ENCODE measurements at regions not wholly inside any gene's neighbourhood (a gene's known extent, or its start where the extent isn't known, plus 50 kb on each side); places are given as distances from the start of the nearest gene placed in this dataset.
"Not testable (repeated sequence)": the region's sequence is repeated elsewhere in the genome, so short reads cannot be mapped to it uniquely, and the experiment has no call there.

DNA sequence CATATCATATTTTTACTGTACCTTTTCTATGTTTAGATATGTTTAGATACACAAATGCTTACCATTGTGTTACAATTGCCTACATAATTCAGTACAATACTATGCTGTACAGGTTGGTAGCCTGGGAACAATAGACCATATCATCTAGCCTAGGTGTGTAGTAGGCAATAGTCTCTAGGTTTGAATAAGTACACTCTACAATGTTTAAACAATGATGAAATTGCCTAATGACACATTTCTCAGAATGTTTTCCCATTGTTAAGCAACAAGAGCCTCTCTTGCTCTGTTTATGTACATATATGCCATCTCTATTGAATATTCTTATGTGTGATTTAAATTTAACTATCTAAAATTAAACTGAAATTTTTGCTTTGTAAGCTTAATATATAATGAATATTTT is 209.6 kb upstream of the ST8SIA4 start:
- Histone ChIP-seq H3K27me3 (ENCODE audit: low read depth) (no peaks in the 10 kb centered on the region), H3K36me3 (replicated peaks) (no peaks in the 10 kb centered on the region), H3K4me1 (no peaks in the 10 kb centered on the region), H3K4me3 (no peak overlapping the region), H3K9me3 (no peaks in the 10 kb centered on the region)
- in situ Hi-C loops (cut with MboI; ENCODE audit: low sequenced_read_pairs) = no loop called here
- DNase-seq (ENCODE audit: low spot score in 2 of 2) = no peak

DNA sequence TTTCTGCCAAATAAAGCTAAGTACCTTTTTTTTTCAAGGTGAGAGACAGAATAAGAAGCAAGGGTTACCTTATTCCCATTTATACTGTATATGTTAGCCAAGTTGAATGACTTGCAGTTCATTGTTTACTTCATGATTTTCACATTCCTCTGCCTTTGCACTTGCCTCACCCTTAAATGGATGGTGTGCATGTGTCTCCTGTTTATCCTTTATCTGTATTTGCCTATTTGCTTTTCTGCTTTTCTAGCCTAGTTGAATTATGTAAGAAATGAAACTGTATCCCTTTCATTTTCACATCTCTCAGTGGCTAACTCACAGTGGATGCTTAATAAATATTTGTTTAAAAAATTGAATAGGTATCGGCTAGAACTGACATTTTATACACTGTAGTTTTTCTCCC is 200.8 kb upstream of the ST8SIA4 start:
- no peaks in the 10 kb centered on the region for H3K4me1 ChIP-seq
- H3K27me3 ChIP-seq (ENCODE audit: low read depth) = no peaks in the 10 kb centered on the region
- H3K9me3 ChIP-seq = no peaks in the 10 kb centered on the region
- no peak for DNase-seq (ENCODE audit: low spot score in 2 of 2)
- no peak overlapping the region for H3K4me3 ChIP-seq
- no peaks in the 10 kb centered on the region for H3K36me3 ChIP-seq (replicated peaks)
- in situ Hi-C loops (cut with MboI; ENCODE audit: low sequenced_read_pairs) = no loop called here

DNA sequence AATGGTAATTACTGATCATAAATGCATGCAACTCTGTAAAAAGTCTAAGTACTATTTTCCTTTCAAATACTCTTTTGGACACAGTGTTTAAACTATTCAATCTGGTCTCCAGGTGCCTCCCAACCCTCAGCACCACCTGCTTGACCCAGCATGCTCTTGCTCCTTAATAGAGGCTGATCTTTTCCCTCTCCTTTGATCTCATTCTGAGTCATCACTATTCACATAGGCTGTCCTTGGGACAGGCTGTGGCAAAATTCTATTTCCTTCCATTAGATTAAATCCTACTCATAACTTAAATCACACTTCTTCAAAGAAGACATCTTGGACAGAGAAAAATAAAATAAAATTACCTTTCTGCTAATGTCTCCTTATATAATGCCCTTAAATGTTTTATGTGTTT is 199.4 kb upstream of the ST8SIA4 start:
- H3K4me1 ChIP-seq = no peaks in the 10 kb centered on the region
- in situ Hi-C loops (cut with MboI; ENCODE audit: low sequenced_read_pairs) = no loop called here
- no peaks in the 10 kb centered on the region for H3K27me3 ChIP-seq (ENCODE audit: low read depth)
- no peak for DNase-seq (ENCODE audit: low spot score in 2 of 2)
- H3K9me3 ChIP-seq = no peaks in the 10 kb centered on the region
- H3K36me3 ChIP-seq (replicated peaks) = no peaks in the 10 kb centered on the region
- H3K4me3 ChIP-seq = no peak overlapping the region

DNA sequence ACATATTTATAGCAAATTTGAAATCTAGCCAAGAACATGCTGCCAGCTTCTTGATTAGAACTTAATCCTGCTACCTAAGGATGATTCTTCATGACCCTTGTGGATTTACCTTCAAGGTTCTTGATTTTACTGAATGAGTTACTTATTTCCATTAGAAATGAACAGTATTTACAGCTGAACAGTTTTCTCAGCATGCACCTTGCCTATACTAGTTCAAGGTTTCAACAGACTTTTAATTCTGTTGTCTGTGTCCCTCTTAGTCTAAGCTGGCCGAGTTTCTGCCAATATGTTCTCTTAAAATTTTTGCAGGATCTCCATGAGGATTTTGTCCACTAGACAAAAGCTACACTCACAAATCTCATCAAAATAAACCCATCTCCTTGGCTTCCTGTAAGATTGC is 188.8 kb upstream of the ST8SIA4 start:
- no peaks in the 10 kb centered on the region for H3K9me3 ChIP-seq
- H3K4me3 ChIP-seq = no peak overlapping the region
- no peaks in the 10 kb centered on the region for H3K36me3 ChIP-seq (replicated peaks)
- no peaks in the 10 kb centered on the region for H3K27me3 ChIP-seq (ENCODE audit: low read depth)
- no peak for DNase-seq (ENCODE audit: low spot score in 2 of 2)
- no peaks in the 10 kb centered on the region for H3K4me1 ChIP-seq
- in situ Hi-C loops (cut with MboI; ENCODE audit: low sequenced_read_pairs) = no loop called here

DNA sequence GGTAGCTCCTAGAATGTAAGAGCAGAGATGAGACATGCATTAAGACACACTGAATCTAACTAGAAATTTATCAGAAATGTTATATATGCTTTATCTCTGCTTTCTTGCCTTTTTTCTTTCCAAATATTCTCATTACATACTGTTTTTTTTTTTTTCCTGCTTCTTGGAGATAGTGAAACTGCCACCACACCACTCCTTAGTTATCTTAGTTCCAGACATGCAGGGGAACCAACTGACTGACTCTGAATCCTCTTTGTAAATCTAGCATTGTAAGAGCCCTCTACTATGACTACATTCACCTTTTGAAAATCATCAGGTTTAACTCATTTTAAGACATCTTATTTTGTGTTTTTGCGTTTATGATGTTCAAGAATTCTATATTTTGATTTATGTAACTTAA is 181.3 kb upstream of the ST8SIA4 start:
- no peak for DNase-seq (ENCODE audit: low spot score in 2 of 2)
- Histone ChIP-seq H3K36me3 (replicated peaks) (no peaks in the 10 kb centered on the region), H3K27me3 (ENCODE audit: low read depth) (no peaks in the 10 kb centered on the region), H3K4me3 (no peak overlapping the region), H3K9me3 (no peaks in the 10 kb centered on the region), H3K4me1 (no peaks in the 10 kb centered on the region)
- in situ Hi-C loops (cut with MboI; ENCODE audit: low sequenced_read_pairs) = no loop called here

DNA sequence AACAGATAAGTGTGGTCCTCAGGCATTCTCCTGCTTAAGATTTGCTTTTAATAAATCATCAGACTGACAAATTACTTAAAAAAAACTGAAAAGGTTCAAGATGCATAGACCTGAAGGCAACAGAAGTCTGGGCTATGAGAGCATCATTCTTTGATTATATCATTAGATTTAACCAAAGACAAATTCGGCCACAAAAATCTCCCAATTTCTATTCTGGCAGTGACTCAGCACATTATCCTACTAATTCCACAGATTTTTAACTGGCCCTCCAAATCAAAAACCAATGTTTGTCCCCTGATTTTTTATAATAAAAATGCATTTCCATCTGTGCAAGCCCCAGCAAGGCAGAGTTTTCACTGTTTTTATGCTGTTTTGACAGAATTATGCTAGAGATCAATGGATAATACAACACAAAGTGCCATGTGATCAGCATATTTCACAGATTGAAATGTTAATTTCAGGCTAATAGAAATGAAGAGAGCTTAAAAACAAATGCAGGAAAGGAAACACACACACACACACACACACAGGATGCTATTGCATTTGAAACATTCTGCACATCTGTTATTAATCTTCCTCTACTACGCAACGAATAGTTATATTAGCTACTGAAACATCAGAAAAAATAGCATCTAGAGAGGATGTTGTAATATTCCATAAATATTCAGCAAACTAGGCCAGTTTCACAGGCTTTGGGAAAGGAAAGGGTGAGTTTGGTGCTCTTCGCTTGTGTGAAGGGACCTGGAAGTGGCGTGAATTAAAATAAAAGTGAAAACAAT is 177.6 kb upstream of the ST8SIA4 start:
- H3K9me3 ChIP-seq = no peaks in the 10 kb centered on the region
- DNase-seq (ENCODE audit: low spot score in 2 of 2) = no peak
- in situ Hi-C loops (cut with MboI; ENCODE audit: low sequenced_read_pairs) = no loop called here

DNA sequence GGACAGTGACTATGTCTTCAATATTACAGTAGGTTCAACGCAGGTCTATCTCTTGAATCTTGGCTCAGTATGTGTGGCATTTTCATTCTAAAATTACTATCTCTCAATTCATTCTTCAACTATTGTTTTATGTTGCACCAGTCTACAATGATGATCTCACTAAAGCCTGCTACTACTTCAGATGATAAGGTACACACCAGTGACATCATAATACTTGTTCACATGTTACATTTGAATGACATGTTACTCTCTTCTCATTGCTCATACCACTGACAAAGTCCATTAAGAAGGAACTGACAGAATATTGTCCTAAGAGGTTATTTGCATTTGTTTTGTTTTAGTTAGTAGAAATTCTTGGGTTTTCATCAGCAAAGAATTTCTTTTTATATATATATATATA is 165.2 kb upstream of the ST8SIA4 start:
- no peaks in the 10 kb centered on the region for H3K27me3 ChIP-seq (ENCODE audit: low read depth)
- no peaks in the 10 kb centered on the region for H3K9me3 ChIP-seq
- no peak overlapping the region for H3K4me3 ChIP-seq
- H3K36me3 ChIP-seq (replicated peaks) = no peaks in the 10 kb centered on the region
- H3K4me1 ChIP-seq = no peaks in the 10 kb centered on the region
- in situ Hi-C loops (cut with MboI; ENCODE audit: low sequenced_read_pairs) = no loop called here
- no peak for DNase-seq (ENCODE audit: low spot score in 2 of 2)

More for the DNA sequence above, 177.6 kb upstream of the ST8SIA4 start:
- no peaks in the 10 kb centered on the region for H3K4me1 ChIP-seq
- no peaks in the 10 kb centered on the region for H3K36me3 ChIP-seq (replicated peaks)
- H3K4me3 ChIP-seq = no peak overlapping the region
- no peaks in the 10 kb centered on the region for H3K27me3 ChIP-seq (ENCODE audit: low read depth)

DNA sequence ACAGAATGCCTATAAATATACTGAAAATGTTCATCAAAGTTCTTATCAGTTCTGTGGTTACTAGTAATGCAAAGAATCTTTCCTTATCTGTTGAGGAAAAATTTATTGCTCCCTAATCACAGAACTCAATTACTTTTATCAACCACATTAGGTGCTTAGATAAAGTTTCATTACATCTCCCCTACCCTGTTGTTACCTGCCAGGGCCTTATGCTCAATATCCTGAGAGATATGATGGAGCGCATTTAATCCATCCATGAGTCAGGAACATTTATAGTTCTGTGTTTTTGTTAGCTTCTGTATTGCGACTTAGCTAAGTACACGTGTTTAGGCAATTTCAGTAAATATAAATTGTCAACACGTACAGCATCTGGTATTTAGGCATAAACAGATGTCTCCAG is 164.3 kb upstream of the ST8SIA4 start:
- H3K4me1 ChIP-seq = no peaks in the 10 kb centered on the region
- no peaks in the 10 kb centered on the region for H3K9me3 ChIP-seq
- no peak overlapping the region for H3K4me3 ChIP-seq
- no peaks in the 10 kb centered on the region for H3K27me3 ChIP-seq (ENCODE audit: low read depth)
- in situ Hi-C loops (cut with MboI; ENCODE audit: low sequenced_read_pairs) = no loop called here
- H3K36me3 ChIP-seq (replicated peaks) = no peaks in the 10 kb centered on the region
- DNase-seq (ENCODE audit: low spot score in 2 of 2) = no peak

DNA sequence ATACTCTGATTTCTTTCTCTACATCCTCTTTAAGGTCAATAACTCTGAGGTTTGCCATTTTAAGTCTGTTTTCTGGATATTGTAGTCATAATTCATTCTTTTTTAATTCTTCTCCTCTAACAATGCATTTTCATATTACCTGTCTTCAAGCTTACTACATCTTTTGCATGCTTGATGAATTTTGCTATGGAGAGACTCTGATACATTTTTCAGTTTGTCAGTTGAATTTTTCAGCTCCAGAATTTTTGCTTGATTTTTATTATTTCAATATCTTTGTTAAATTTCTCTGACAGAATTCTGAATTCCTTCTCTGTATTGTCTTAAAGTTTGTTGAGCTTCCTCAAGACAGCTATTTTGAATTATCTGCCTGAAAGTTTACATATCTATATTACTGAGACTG is 159.8 kb upstream of the ST8SIA4 start:
- in situ Hi-C loops (cut with MboI; ENCODE audit: low sequenced_read_pairs) = no loop called here
- DNase-seq (ENCODE audit: low spot score in 2 of 2) = no peak
- H3K9me3 ChIP-seq = no peaks in the 10 kb centered on the region

DNA sequence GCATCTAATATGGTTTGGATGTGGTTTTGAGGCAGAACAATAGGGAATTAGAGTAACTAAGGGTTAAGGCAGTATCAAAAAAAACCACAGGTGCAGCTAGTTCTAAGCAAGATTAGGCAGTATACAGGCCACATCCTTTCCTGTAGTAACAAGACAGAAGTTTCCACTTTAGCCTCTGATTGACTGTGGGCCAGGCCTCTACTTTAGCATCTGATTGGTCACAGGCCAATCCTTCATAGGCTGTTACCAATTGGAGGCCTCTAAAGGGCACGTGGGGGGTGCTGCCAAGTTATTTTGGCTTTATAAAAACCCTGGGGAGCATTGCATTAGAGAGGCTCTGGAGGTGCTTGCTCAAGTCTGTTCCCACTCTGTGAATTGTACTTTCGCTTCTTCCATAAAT is 144.1 kb upstream of the ST8SIA4 start:
- no peak for DNase-seq (ENCODE audit: low spot score in 2 of 2)
- H3K9me3 ChIP-seq = no peaks in the 10 kb centered on the region
- H3K36me3 ChIP-seq (replicated peaks) = no peaks in the 10 kb centered on the region
- H3K4me3 ChIP-seq = no peak overlapping the region
- H3K27me3 ChIP-seq (ENCODE audit: low read depth) = no peaks in the 10 kb centered on the region
- in situ Hi-C loops (cut with MboI; ENCODE audit: low sequenced_read_pairs) = no loop called here
- no peaks in the 10 kb centered on the region for H3K4me1 ChIP-seq

More for the DNA sequence above, 159.8 kb upstream of the ST8SIA4 start:
- H3K4me1 ChIP-seq = no peaks in the 10 kb centered on the region
- H3K4me3 ChIP-seq = no peak overlapping the region
- no peaks in the 10 kb centered on the region for H3K27me3 ChIP-seq (ENCODE audit: low read depth)
- no peaks in the 10 kb centered on the region for H3K36me3 ChIP-seq (replicated peaks)

DNA sequence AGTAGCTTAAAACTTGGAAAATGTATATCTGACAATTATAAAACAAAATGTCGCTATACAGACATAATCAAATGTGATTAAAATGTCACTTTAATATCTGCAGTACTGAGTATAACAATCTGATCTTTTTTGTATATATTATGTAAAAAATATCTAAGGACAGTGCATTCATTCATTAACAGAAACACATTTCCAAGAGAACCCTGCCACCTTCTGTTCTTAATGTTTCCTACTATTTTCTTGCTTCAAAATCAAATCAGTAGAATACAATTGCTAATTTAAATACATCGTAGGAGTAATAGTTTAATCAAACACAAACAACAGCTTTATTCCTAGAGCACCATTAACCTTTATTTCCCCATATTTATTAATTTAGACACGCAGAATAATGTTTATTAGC is 142.6 kb upstream of the ST8SIA4 start:
- Histone ChIP-seq H3K4me1 (no peaks in the 10 kb centered on the region), H3K4me3 (no peak overlapping the region), H3K9me3 (no peaks in the 10 kb centered on the region), H3K27me3 (ENCODE audit: low read depth) (no peaks in the 10 kb centered on the region), H3K36me3 (replicated peaks) (no peaks in the 10 kb centered on the region)
- in situ Hi-C loops (cut with MboI; ENCODE audit: low sequenced_read_pairs) = no loop called here
- no peak for DNase-seq (ENCODE audit: low spot score in 2 of 2)

DNA sequence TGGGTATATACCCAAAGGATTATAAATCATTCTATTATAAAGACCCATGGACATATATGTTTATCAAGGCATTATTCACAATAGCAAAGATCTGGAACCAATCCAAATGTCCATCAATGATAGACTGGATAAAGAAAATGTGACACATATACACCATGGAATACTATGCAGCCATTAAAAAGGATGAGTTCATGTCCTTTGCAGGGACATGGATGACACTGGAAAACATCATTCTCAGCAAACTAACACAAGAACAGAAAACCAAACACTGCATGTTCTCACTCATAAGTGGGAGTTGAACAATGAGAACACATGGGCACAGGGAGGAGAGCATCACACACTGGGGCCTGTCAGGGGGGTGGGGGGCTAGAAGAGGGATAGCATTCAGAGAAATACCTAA is 136.9 kb upstream of the ST8SIA4 start:
- H3K4me3 ChIP-seq; H3K27me3 ChIP-seq (ENCODE audit: low read depth); H3K4me1 ChIP-seq; DNase-seq (ENCODE audit: low spot score in 2 of 2); H3K36me3 ChIP-seq (replicated peaks); H3K9me3 ChIP-seq; in situ Hi-C loops (cut with MboI; ENCODE audit: low sequenced_read_pairs): not testable (repeated sequence)

DNA sequence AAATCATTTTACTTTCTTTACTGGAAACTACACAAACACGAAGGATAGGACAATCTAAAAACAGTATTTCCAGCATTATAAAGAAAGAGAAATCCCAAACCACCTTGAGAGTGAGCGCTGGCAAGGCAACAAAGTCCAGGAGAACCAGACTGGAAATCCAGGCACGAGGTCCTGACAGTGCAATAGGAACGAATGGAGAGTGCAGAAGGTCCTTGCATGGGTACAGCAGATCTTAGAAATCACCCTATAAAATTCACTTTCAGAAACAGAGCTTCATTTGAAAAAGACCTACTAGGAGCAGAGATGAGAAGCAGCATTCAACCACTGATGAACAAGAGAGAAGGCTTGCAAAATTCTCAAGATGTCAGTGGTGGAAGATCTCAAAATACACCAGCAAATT is 133.7 kb upstream of the ST8SIA4 start:
- Histone ChIP-seq H3K4me1 (no peaks in the 10 kb centered on the region), H3K4me3 (no peak overlapping the region), H3K9me3 (no peaks in the 10 kb centered on the region), H3K36me3 (replicated peaks) (no peaks in the 10 kb centered on the region), H3K27me3 (ENCODE audit: low read depth) (no peaks in the 10 kb centered on the region)
- no peak for DNase-seq (ENCODE audit: low spot score in 2 of 2)
- in situ Hi-C loops (cut with MboI; ENCODE audit: low sequenced_read_pairs) = no loop called here

DNA sequence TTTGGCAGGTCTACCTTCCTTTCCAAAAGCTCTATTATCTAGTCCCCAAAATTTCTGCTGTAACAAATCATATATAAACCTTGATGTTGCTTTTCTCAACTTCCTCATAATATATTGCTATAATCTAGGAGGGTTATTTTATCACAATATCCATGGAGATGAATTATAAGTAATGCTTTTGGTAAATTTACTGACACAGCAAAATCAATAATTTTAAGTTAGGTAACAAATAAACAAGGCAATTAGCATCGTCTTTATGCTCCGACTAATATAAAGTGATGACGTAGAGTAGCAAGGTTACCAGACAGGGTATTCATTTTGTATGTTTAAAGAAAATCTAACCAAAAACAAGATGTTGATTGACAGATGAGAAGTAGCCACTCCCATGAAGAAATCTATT is 132.3 kb upstream of the ST8SIA4 start:
- in situ Hi-C loops (cut with MboI; ENCODE audit: low sequenced_read_pairs) = no loop called here
- DNase-seq (ENCODE audit: low spot score in 2 of 2) = no peak

DNA sequence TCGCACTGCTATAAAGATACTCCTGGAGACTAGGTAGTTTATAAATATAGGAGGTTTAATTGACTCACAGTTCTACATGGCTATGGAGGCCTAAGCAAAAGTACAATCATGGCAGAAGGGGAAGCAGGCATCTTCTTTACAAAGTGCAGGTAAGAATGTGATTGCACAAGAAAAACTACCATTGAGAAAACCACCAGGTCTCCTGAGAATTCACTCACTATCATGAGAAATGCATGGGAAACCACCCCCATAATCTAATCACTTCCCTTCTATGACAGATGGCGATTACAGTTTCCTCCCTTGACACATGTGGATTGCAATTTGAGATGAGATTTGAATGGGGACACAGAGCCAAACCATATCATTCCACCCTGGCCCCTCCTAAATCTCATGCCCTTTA is 121.2 kb upstream of the ST8SIA4 start:
- Histone ChIP-seq H3K4me3 (no peak overlapping the region), H3K27me3 (ENCODE audit: low read depth) (no peaks in the 10 kb centered on the region), H3K36me3 (replicated peaks) (no peaks in the 10 kb centered on the region), H3K9me3 (no peaks in the 10 kb centered on the region), H3K4me1 (no peaks in the 10 kb centered on the region)
- in situ Hi-C loops (cut with MboI; ENCODE audit: low sequenced_read_pairs) = no loop called here
- DNase-seq (ENCODE audit: low spot score in 2 of 2) = no peak

More for the DNA sequence above, 132.3 kb upstream of the ST8SIA4 start:
- Histone ChIP-seq H3K27me3 (ENCODE audit: low read depth) (no peaks in the 10 kb centered on the region), H3K4me1 (no peaks in the 10 kb centered on the region), H3K4me3 (no peak overlapping the region), H3K9me3 (no peaks in the 10 kb centered on the region), H3K36me3 (replicated peaks) (no peaks in the 10 kb centered on the region)
